ENCODE measurements at regions not wholly inside any gene's neighbourhood (a gene's known extent, or its start where the extent isn't known, plus 50 kb on each side); places are given as distances from the start of the nearest gene placed in this dataset.

- Histone ChIP-seq H3K36me3 (ENCODE audit: control insufficient read depth in 4 of 4, insufficient read depth in 4 of 4, low read length in 4 of 4) (no peaks in the 10 kb centered on the region), H3K27ac (ENCODE audit: low read depth in 1 of 2, low read length in 1 of 2) (no peak overlapping the region), H3K4me1 (ENCODE audit: control insufficient read depth in 5 of 5, insufficient read depth in 5 of 5, low read length in 5 of 5) (no peaks in the 10 kb centered on the region), H3K4me3 (no peak overlapping the region), H3K9me3 (ENCODE audit: control insufficient read depth in 4 of 4, insufficient read depth in 3 of 4, low read length in 3 of 4) (no peaks in the 10 kb centered on the region), H3K9ac (ENCODE audit: insufficient read depth in 1 of 2, low read length in 2 of 2) (no peak overlapping the region), H3K27me3 (ENCODE audit: control insufficient read depth in 3 of 3, insufficient read depth in 3 of 3, low read length in 2 of 3) (no peaks in the 10 kb centered on the region)
- 87 to 91% methylated on average over 2 of the region's 2 CpGs for WGBS, 2 donors
- TF ChIP-seq CTCF (IDR thresholded peaks at IDR 0.05; ENCODE audit: control extremely low read depth, extremely low read depth) = no peak
- DNase-seq = no peak
- no peak for ATAC-seq (ENCODE audit: insufficient read depth, low FRiP score)
Measured at GRCh38 chr3:137079571-137079970, 121.8 kb downstream of the IL20RB start.

GRCh38 chr3:137081711-137082110 lies 123.9 kb downstream of the IL20RB start:
- ATAC-seq (ENCODE audit: insufficient read depth, low FRiP score) = no peak
- H3K4me1 ChIP-seq (ENCODE audit: control insufficient read depth in 5 of 5, insufficient read depth in 5 of 5, low read length in 5 of 5) = no peaks in the 10 kb centered on the region
- no peak for TF ChIP-seq CTCF (IDR thresholded peaks at IDR 0.05; ENCODE audit: control extremely low read depth, extremely low read depth)

GRCh38 chr3:137082763-137083162 lies 125.0 kb downstream of the IL20RB start:
- WGBS, 2 donors = 98% methylated on average over 2 of the region's 2 CpGs
- ATAC-seq (ENCODE audit: insufficient read depth, low FRiP score) (no peak), DNase-seq (no peak)
- Histone ChIP-seq H3K27me3 (ENCODE audit: control insufficient read depth in 3 of 3, insufficient read depth in 3 of 3, low read length in 2 of 3) (no peaks in the 10 kb centered on the region), H3K36me3 (ENCODE audit: control insufficient read depth in 4 of 4, insufficient read depth in 4 of 4, low read length in 4 of 4) (no peaks in the 10 kb centered on the region), H3K27ac (ENCODE audit: low read depth in 1 of 2, low read length in 1 of 2) (no peak overlapping the region), H3K9me3 (ENCODE audit: control insufficient read depth in 4 of 4, insufficient read depth in 3 of 4, low read length in 3 of 4) (no peaks in the 10 kb centered on the region), H3K4me1 (ENCODE audit: control insufficient read depth in 5 of 5, insufficient read depth in 5 of 5, low read length in 5 of 5) (no peaks in the 10 kb centered on the region), H3K4me3 (no peak overlapping the region), H3K9ac (ENCODE audit: insufficient read depth in 1 of 2, low read length in 2 of 2) (no peak overlapping the region)
- no peak for TF ChIP-seq CTCF (IDR thresholded peaks at IDR 0.05; ENCODE audit: control extremely low read depth, extremely low read depth)

More at GRCh38 chr3:137081711-137082110, 123.9 kb downstream of the IL20RB start:
- 69 to 78% methylated on average over 3 of the region's 3 CpGs for WGBS, 2 donors
- Histone ChIP-seq H3K9ac (ENCODE audit: insufficient read depth in 1 of 2, low read length in 2 of 2) (no peak overlapping the region), H3K9me3 (ENCODE audit: control insufficient read depth in 4 of 4, insufficient read depth in 3 of 4, low read length in 3 of 4) (no peaks in the 10 kb centered on the region), H3K4me3 (no peak overlapping the region), H3K27me3 (ENCODE audit: control insufficient read depth in 3 of 3, insufficient read depth in 3 of 3, low read length in 2 of 3) (no peaks in the 10 kb centered on the region), H3K36me3 (ENCODE audit: control insufficient read depth in 4 of 4, insufficient read depth in 4 of 4, low read length in 4 of 4) (no peaks in the 10 kb centered on the region), H3K27ac (ENCODE audit: low read depth in 1 of 2, low read length in 1 of 2) (no peak overlapping the region)
- DNase-seq = no peak

- H3K9ac ChIP-seq (ENCODE audit: insufficient read depth in 1 of 2, low read length in 2 of 2) = no peak overlapping the region
- H3K4me3 ChIP-seq = no peak overlapping the region
- no peaks in the 10 kb centered on the region for H3K27me3 ChIP-seq (ENCODE audit: control insufficient read depth in 3 of 3, insufficient read depth in 3 of 3, low read length in 2 of 3)
- no peak for TF ChIP-seq CTCF (IDR thresholded peaks at IDR 0.05; ENCODE audit: control extremely low read depth, extremely low read depth)
- H3K4me1 ChIP-seq (ENCODE audit: control insufficient read depth in 5 of 5, insufficient read depth in 5 of 5, low read length in 5 of 5) = no peaks in the 10 kb centered on the region
- H3K9me3 ChIP-seq (ENCODE audit: control insufficient read depth in 4 of 4, insufficient read depth in 3 of 4, low read length in 3 of 4) = no peaks in the 10 kb centered on the region
- no peak for ATAC-seq (ENCODE audit: insufficient read depth, low FRiP score)
- 84% methylated on average over 2 of the region's 2 CpGs for WGBS, 2 donors
- H3K27ac ChIP-seq (ENCODE audit: low read depth in 1 of 2, low read length in 1 of 2) = no peak overlapping the region
- no peaks in the 10 kb centered on the region for H3K36me3 ChIP-seq (ENCODE audit: control insufficient read depth in 4 of 4, insufficient read depth in 4 of 4, low read length in 4 of 4)
- DNase-seq = no peak
Measured at GRCh38 chr3:137083332-137083731, 125.5 kb downstream of the IL20RB start.

Data from lung (tissue), 11 donors.